Fibroblast of lung (primary cell): ENCODE measurements at regions not wholly inside any gene's neighbourhood (a gene's known extent, or its start where the extent isn't known, plus 50 kb on each side); places are given as distances from the start of the nearest gene placed in this dataset.
"Not testable (repeated sequence)": the region's sequence is repeated elsewhere in the genome, so short reads cannot be mapped to it uniquely, and the experiment has no call there.

Experiments used
- DNase-seq, 2 donors: peaks; one replicate each; pipeline versions ENCODE4 v3.0.0 to v3.0.0-alpha.2; 2010; ENCODE audit warnings: low read depth in 2 of 2
- H2AFZ ChIP-seq: 2 replicates; pipeline ENCODE4 v1.5.1; 2012; ENCODE audit warnings: low read length, control low read depth, inconsistent platforms
- H3K27ac ChIP-seq: 2 replicates; pipeline ENCODE4 v1.5.1; 2011; ENCODE audit warnings: low read length, control low read depth; ENCODE audit not compliant: insufficient read depth
- H3K27me3 ChIP-seq: 2 replicates; pipeline ENCODE4 v1.5.1; 2011; ENCODE audit warnings: mild to moderate bottlenecking, low read length; ENCODE audit not compliant: control insufficient read depth, insufficient read depth
- H3K36me3 ChIP-seq: 2 replicates; pipeline ENCODE4 v1.5.1; 2011; ENCODE audit warnings: low read length; ENCODE audit not compliant: control insufficient read depth, insufficient read depth
- H3K4me1 ChIP-seq: 2 replicates; pipeline ENCODE4 v1.5.1; 2011; ENCODE audit warnings: low read length; ENCODE audit not compliant: control insufficient read depth, insufficient read depth; ENCODE audit errors: extremely low read depth
- H3K4me2 ChIP-seq: 2 replicates; pipeline ENCODE4 v1.5.1; 2011; ENCODE audit warnings: low read length, control low read depth; ENCODE audit not compliant: insufficient read depth; ENCODE audit errors: extremely low read depth
- H3K4me3 ChIP-seq, 4 experiments: fragments of 200-600 bp in 1 of 4; sonication (generic) in 1 of 4; replicated peaks in 1 of 4; 2 replicates each; pipeline ENCODE4 v1.5.1; 2011 to 2016; ENCODE audit warnings: low read length in 4 of 4, low read depth in 3 of 4, mild to moderate bottlenecking in 3 of 4, control low read depth in 2 of 4, inconsistent platforms in 1 of 4, mixed read lengths in 1 of 4; ENCODE audit not compliant: insufficient read depth in 1 of 4; ENCODE audit errors: control extremely low read depth in 1 of 4
- H3K79me2 ChIP-seq: 2 replicates; pipeline ENCODE4 v1.5.1; 2012; ENCODE audit warnings: mild to moderate bottlenecking, low read length, inconsistent platforms; ENCODE audit not compliant: control insufficient read depth, insufficient read depth
- H3K9ac ChIP-seq: 2 replicates; pipeline ENCODE4 v1.5.1; 2011; ENCODE audit warnings: mild to moderate bottlenecking, low read length, control low read depth; ENCODE audit not compliant: insufficient read depth
- H3K9me3 ChIP-seq: 2 replicates; pipeline ENCODE4 v1.5.1; 2012; ENCODE audit warnings: low read depth, low read length; ENCODE audit not compliant: control insufficient read depth, insufficient read depth
- H4K20me1 ChIP-seq: 2 replicates; pipeline ENCODE4 v1.5.1; 2011; ENCODE audit warnings: low read length; ENCODE audit not compliant: control insufficient read depth, insufficient read depth; ENCODE audit errors: extremely low read depth
- EZH2 ChIP-seq: IDR thresholded peaks from 2 replicates; pipeline ENCODE4 v1.5.1; 2012; ENCODE audit warnings: low read length, control low read depth, mild to moderate bottlenecking; ENCODE audit errors: missing control alignments
- TF ChIP-seq, protein P1 (sequence below), 2 donors: IDR thresholded peaks in 1 of 2; conservative IDR thresholded peaks in 1 of 2; 1 replicate in 1 of 2; 2 replicates in 1 of 2; pipeline ENCODE4 v1.5.1; 2011 to 2012; ENCODE audit warnings: low read length in 2 of 2, control low read depth in 1 of 2, inconsistent platforms in 1 of 2, low read depth in 1 of 2, mild to moderate bottlenecking in 1 of 2

DNA sequence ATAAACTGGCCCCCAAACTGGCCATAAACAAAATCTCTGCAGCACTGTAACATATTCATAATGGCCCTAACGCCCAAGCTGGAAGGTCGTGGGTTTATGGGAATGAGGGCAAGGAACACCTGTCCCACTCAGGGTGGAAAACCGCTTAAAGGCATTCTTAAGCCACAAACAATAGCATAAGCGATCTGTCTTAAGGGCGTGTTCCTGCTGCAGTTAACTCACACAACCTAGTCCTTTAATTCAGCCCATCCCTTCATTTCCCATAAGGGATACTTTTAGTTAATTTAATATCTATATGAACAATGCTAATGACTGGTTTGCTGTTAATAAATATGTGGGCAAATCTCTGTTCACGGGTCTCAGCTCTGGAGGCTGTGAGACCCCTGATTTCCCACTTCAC, 87.5 kb upstream of the VSTM2A start:
- not testable (repeated sequence) for H3K4me3 ChIP-seq, H3K27ac ChIP-seq, H3K9me3 ChIP-seq, H3K4me1 ChIP-seq, H3K9ac ChIP-seq, H2AFZ ChIP-seq, H3K4me2 ChIP-seq, H4K20me1 ChIP-seq, DNase-seq, H3K36me3 ChIP-seq, H3K79me2 ChIP-seq, H3K27me3 ChIP-seq

- no peaks in the 10 kb centered on the region for H3K27me3 ChIP-seq
- no peak overlapping the region for H3K4me2 ChIP-seq
- no peaks in the 10 kb centered on the region for H3K79me2 ChIP-seq
- H3K4me3 ChIP-seq = no peak overlapping the region
- no peak overlapping the region for H3K9ac ChIP-seq
- no peak overlapping the region for H2AFZ ChIP-seq
- DNase-seq = no peak
- no peaks in the 10 kb centered on the region for H4K20me1 ChIP-seq
- TF ChIP-seq, protein P1, sequence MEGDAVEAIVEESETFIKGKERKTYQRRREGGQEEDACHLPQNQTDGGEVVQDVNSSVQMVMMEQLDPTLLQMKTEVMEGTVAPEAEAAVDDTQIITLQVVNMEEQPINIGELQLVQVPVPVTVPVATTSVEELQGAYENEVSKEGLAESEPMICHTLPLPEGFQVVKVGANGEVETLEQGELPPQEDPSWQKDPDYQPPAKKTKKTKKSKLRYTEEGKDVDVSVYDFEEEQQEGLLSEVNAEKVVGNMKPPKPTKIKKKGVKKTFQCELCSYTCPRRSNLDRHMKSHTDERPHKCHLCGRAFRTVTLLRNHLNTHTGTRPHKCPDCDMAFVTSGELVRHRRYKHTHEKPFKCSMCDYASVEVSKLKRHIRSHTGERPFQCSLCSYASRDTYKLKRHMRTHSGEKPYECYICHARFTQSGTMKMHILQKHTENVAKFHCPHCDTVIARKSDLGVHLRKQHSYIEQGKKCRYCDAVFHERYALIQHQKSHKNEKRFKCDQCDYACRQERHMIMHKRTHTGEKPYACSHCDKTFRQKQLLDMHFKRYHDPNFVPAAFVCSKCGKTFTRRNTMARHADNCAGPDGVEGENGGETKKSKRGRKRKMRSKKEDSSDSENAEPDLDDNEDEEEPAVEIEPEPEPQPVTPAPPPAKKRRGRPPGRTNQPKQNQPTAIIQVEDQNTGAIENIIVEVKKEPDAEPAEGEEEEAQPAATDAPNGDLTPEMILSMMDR (conservative IDR thresholded peaks at IDR 0.05 in 1 of 2, IDR thresholded peaks at IDR 0.05 in 1 of 2; ENCODE audit: low read depth in 1 of 2, low read length in 2 of 2) = no peak
- TF ChIP-seq EZH2 = no peak
- no peaks in the 10 kb centered on the region for H3K9me3 ChIP-seq
- no peaks in the 10 kb centered on the region for H3K36me3 ChIP-seq
- H3K4me1 ChIP-seq = no peaks in the 10 kb centered on the region
- no peak overlapping the region for H3K27ac ChIP-seq
These were observed 77.1 kb upstream of the VSTM2A start for GRCh38 chr7:54465095-54465494.

GRCh38 chr7:54469740-54470139, 72.4 kb upstream of the VSTM2A start:
- H3K36me3 ChIP-seq = no peaks in the 10 kb centered on the region
- no peak for TF ChIP-seq EZH2
- TF ChIP-seq, protein P1 (conservative IDR thresholded peaks at IDR 0.05 in 1 of 2, IDR thresholded peaks at IDR 0.05 in 1 of 2; ENCODE audit: low read depth in 1 of 2, low read length in 2 of 2) = no peak
- no peak overlapping the region for H3K9ac ChIP-seq
- H3K4me3 ChIP-seq = no peak overlapping the region
- no peak overlapping the region for H3K4me2 ChIP-seq
- no peaks in the 10 kb centered on the region for H4K20me1 ChIP-seq
- no peaks in the 10 kb centered on the region for H3K9me3 ChIP-seq
- no peaks in the 10 kb centered on the region for H3K79me2 ChIP-seq
- no peak overlapping the region for H2AFZ ChIP-seq
- no peak for DNase-seq
- no peaks in the 10 kb centered on the region for H3K4me1 ChIP-seq
- H3K27ac ChIP-seq = no peak overlapping the region
- no peaks in the 10 kb centered on the region for H3K27me3 ChIP-seq

GRCh38 chr7:54476609-54477008, 65.6 kb upstream of the VSTM2A start:
- H3K9ac ChIP-seq = no peak overlapping the region
- H3K27me3 ChIP-seq = no peaks in the 10 kb centered on the region
- no peak overlapping the region for H3K27ac ChIP-seq
- TF ChIP-seq, protein P1 (conservative IDR thresholded peaks at IDR 0.05 in 1 of 2, IDR thresholded peaks at IDR 0.05 in 1 of 2; ENCODE audit: low read depth in 1 of 2, low read length in 2 of 2) = no peak
- TF ChIP-seq EZH2 = no peak
- no peaks in the 10 kb centered on the region for H3K36me3 ChIP-seq
- H4K20me1 ChIP-seq = no peaks in the 10 kb centered on the region
- no peaks in the 10 kb centered on the region for H3K79me2 ChIP-seq
- no peak overlapping the region for H2AFZ ChIP-seq
- H3K9me3 ChIP-seq = no peaks in the 10 kb centered on the region
- H3K4me1 ChIP-seq = no peaks in the 10 kb centered on the region
- H3K4me2 ChIP-seq = no peak overlapping the region
- no peak overlapping the region for H3K4me3 ChIP-seq
- no peak for DNase-seq
